HFF-Myc (cell line): ENCODE measurements at regions not wholly inside any gene's neighbourhood (a gene's known extent, or its start where the extent isn't known, plus 50 kb on each side); places are given as distances from the start of the nearest gene placed in this dataset.

Experiments used
- DNase-seq: peaks from one replicate; pipeline ENCODE4 v3.0.0-alpha.2; 2011; ENCODE audit warnings: low read depth; ENCODE audit errors: extremely low read depth
- H3K4me3 ChIP-seq: replicated peaks from 2 replicates; pipeline ENCODE4 v1.5.1; 2011; ENCODE audit warnings: low read depth, mild to moderate bottlenecking, control low read depth, low read length
- TF ChIP-seq, protein P1 (sequence below): IDR thresholded peaks from 2 replicates; pipeline ENCODE4 v1.5.1; 2012; ENCODE audit warnings: mild to moderate bottlenecking, low read depth, low read length, control low read depth; ENCODE audit errors: missing control alignments

DNA sequence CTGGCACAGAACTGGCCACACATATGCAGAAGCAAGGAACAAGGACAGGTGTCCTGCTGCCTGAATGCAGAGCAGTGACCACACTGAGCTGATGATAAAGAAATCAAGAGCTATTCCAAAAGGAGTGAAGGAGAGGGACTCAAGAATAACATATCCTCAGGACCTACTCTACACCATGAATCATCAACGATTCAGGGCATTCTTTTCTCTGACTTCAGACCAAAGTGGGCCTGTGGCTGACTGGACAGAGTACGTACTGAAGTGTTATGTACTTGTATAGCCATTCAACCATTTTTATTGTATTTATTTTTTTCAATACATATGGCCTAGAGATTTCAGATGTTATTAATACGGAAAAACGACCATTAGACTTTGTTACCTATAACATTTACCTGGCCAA is 177.5 kb upstream of the TMTC1 start:
- TF ChIP-seq, protein P1, sequence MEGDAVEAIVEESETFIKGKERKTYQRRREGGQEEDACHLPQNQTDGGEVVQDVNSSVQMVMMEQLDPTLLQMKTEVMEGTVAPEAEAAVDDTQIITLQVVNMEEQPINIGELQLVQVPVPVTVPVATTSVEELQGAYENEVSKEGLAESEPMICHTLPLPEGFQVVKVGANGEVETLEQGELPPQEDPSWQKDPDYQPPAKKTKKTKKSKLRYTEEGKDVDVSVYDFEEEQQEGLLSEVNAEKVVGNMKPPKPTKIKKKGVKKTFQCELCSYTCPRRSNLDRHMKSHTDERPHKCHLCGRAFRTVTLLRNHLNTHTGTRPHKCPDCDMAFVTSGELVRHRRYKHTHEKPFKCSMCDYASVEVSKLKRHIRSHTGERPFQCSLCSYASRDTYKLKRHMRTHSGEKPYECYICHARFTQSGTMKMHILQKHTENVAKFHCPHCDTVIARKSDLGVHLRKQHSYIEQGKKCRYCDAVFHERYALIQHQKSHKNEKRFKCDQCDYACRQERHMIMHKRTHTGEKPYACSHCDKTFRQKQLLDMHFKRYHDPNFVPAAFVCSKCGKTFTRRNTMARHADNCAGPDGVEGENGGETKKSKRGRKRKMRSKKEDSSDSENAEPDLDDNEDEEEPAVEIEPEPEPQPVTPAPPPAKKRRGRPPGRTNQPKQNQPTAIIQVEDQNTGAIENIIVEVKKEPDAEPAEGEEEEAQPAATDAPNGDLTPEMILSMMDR = no peak
- no peak overlapping the region for H3K4me3 ChIP-seq
- DNase-seq = no peak

DNA sequence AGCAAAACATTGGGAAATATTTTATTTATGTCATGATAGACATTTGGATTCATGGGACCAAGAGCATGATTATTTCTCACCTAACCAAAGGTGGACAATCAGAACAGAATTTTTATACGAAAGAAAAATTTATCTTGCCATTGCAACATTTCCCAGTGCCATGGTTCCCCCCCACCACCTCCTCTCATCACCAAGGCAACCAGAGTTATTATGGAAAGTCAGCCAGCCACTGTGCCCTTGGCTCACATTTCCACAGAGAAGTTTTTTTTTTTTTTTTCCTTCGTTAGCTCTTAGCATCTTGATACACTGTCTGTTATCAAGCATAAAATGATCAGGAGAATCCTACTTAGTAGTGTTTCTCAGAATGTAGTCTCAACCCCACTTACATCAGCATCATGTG is 176.4 kb upstream of the TMTC1 start:
- no peak overlapping the region for H3K4me3 ChIP-seq
- TF ChIP-seq, protein P1 = no peak
- DNase-seq = no peak

DNA sequence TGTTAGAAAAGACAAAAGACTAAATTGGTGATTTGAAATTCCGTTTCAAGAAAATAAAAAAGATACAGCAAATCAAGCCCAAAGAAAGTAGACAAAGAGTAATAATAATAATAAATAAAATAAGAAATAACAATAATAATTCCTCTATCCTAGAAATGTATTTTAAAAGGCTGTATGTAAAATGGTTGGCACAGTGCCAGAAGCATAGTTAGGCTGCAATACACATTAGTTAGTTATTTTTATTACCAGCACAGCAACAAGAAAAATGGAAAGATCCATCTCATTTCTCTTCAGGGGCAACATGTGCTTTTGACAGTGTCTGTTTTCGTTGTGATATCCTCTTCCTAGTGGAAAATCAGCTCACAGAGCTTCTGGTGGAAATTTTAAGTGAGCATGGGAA is 174.1 kb upstream of the TMTC1 start:
- TF ChIP-seq, protein P1 = no peak
- H3K4me3 ChIP-seq = no peak overlapping the region
- DNase-seq = no peak

DNA sequence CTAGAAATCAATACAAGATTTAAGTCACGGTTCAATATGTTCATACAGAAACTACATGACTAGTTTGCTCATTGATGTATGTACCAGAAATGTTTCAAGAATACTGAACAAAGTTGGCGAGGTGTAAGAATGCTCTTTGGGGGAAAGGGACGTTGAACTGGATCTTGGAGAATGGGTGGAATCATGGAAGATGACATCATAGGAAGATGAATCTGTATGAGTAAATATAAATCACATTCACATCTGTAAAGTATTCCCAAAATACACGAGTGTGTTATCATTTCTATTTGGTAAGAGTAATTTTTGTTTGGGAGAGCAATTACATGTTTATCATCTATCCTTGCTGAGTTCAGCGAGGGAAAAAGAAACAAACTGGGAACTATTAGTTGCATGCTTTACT is 162.2 kb upstream of the TMTC1 start:
- TF ChIP-seq, protein P1 = no peak
- DNase-seq = no peak
- H3K4me3 ChIP-seq = no peak overlapping the region

DNA sequence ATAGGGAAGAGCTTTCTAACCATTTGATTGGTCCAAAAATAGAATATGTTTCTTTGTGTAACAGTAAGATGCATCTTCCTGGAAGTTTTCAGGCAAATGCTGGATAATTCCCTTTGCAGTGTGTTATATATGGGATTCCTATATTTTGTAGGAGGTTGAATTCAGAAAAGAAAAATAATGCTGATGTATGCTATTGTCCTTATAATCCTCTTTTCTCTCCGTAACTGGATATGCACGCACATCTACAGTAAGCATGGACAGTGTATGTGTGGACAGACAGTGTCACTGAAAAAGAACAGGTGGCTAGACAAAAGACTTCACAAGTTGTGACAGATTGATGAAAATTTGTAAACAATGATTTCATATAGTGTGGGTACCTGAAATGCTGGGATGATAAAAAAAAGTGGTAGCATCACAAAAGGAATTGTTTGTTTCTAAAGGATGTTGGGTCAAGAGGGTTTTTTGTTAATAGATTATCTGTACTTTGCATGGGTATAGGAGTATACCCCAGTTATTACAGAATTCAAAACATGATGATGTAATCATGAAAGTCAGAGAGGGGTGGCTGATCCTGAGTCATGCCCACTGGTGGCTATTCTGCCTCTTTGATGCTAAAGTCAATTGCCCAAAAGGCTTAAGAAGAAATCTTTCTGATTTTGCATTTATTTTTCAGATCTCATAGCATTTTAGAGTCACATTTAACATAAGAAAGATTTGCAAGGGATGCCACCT is 160.7 kb upstream of the TMTC1 start:
- DNase-seq = no peak
- TF ChIP-seq, protein P1 = no peak
- H3K4me3 ChIP-seq = no peak overlapping the region

DNA sequence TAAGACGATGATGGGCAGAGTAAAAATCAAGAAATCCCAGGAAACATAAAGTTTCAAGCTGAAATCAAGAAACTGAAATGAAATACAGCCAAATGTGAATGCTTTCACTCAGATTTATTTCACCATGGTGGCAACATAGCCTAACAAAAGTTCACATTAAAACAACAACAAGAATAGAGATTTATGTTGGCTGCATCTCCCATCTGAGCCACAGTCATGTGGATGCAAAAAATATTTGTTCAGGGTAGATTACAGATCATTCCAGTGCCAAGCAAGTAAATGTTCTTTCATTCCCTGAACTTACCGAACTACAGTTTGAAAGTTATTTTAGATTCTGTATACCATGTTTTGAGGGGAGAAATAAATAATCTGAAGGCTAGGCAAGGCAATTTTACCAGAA is 159.9 kb upstream of the TMTC1 start:
- DNase-seq = no peak
- TF ChIP-seq, protein P1 = no peak

DNA sequence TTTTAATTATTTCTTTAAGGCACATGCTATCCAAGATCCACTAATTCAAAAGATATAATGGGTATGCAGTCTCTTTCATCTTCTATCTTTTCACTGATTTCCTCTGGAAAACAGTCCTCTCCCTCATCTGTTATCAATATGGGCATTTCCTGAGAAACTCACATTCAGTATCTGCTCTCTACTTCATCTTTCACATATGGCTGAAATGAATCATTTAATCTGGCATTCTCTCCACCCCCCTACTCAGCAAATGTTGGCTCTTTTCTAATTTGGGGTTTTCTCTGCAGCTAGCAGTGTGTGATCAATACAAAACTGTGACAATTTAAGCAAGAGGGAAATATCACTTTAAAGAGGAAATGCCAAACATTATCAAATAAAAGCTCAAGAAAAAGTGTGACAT is 157.1 kb upstream of the TMTC1 start:
- no peak overlapping the region for H3K4me3 ChIP-seq
- DNase-seq = no peak
- TF ChIP-seq, protein P1 = no peak

More for the DNA sequence above, 159.9 kb upstream of the TMTC1 start:
- H3K4me3 ChIP-seq = no peak overlapping the region
